ENCODE measurements at regions not wholly inside any gene's neighbourhood (a gene's known extent, or its start where the extent isn't known, plus 50 kb on each side); places are given as distances from the start of the nearest gene placed in this dataset.

- Histone ChIP-seq H3K4me3 (ENCODE audit: insufficient read depth, low read length) (no peak overlapping the region), H3K9me3 (ENCODE audit: low read depth, low read length) (no peaks in the 10 kb centered on the region), H3K27ac (ENCODE audit: low read depth, low read length) (no peak overlapping the region), H4K20me1 (ENCODE audit: insufficient read depth, low read length) (no peaks in the 10 kb centered on the region), H3K27me3 (ENCODE audit: insufficient read depth, low read length) (no peaks in the 10 kb centered on the region), H3K4me1 (ENCODE audit: insufficient read depth, low read length) (no peaks in the 10 kb centered on the region), H2AFZ (ENCODE audit: low read length) (no peak overlapping the region), H3K79me2 (ENCODE audit: insufficient read depth, low read length) (no peaks in the 10 kb centered on the region), H3K4me2 (ENCODE audit: insufficient read depth, low read length) (no peak overlapping the region), H3K36me3 (ENCODE audit: insufficient read depth, low read length) (no peaks in the 10 kb centered on the region)
- TF ChIP-seq, protein P1, sequence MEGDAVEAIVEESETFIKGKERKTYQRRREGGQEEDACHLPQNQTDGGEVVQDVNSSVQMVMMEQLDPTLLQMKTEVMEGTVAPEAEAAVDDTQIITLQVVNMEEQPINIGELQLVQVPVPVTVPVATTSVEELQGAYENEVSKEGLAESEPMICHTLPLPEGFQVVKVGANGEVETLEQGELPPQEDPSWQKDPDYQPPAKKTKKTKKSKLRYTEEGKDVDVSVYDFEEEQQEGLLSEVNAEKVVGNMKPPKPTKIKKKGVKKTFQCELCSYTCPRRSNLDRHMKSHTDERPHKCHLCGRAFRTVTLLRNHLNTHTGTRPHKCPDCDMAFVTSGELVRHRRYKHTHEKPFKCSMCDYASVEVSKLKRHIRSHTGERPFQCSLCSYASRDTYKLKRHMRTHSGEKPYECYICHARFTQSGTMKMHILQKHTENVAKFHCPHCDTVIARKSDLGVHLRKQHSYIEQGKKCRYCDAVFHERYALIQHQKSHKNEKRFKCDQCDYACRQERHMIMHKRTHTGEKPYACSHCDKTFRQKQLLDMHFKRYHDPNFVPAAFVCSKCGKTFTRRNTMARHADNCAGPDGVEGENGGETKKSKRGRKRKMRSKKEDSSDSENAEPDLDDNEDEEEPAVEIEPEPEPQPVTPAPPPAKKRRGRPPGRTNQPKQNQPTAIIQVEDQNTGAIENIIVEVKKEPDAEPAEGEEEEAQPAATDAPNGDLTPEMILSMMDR (IDR thresholded peaks at IDR 0.05; ENCODE audit: extremely low read depth, low read depth, low read length) = no peak
- no peak for DNase-seq (ENCODE audit: insufficient read length, low spot score, missing footprints)
Observed at GRCh38 chr16:82370282-82370681, 200.3 kb upstream of the MPHOSPH6 start.

DNA sequence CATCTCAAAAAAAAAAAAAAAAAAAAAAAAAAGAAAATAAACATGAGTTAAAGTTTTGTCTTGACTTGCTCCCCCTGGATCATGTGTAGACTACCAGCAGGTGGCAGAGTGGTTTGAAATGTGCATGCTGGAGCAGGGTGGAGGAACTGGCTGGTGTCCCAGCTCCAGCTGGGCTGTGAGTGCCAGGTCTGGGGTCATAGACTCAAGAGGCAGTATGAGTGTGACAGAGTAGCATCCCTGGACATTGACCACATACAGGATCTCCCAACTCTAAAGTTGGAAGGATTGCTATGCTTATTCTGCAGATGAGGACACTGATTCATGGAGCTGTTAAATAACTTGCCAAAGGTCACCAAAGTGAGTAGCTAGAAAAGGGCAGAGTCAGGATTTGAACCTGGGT is 198.0 kb upstream of the MPHOSPH6 start:
- no peak overlapping the region for H3K4me2 ChIP-seq (ENCODE audit: insufficient read depth, low read length)
- no peaks in the 10 kb centered on the region for H3K4me1 ChIP-seq (ENCODE audit: insufficient read depth, low read length)
- no peak overlapping the region for H2AFZ ChIP-seq (ENCODE audit: low read length)
- no peaks in the 10 kb centered on the region for H4K20me1 ChIP-seq (ENCODE audit: insufficient read depth, low read length)
- no peak for DNase-seq (ENCODE audit: insufficient read length, low spot score, missing footprints)
- no peaks in the 10 kb centered on the region for H3K27me3 ChIP-seq (ENCODE audit: insufficient read depth, low read length)
- H3K79me2 ChIP-seq (ENCODE audit: insufficient read depth, low read length) = no peaks in the 10 kb centered on the region
- no peak overlapping the region for H3K4me3 ChIP-seq (ENCODE audit: insufficient read depth, low read length)
- TF ChIP-seq, protein P1 (IDR thresholded peaks at IDR 0.05; ENCODE audit: extremely low read depth, low read depth, low read length) = peak; percentile 22
- no peak overlapping the region for H3K27ac ChIP-seq (ENCODE audit: low read depth, low read length)
- H3K36me3 ChIP-seq (ENCODE audit: insufficient read depth, low read length) = no peaks in the 10 kb centered on the region
- H3K9me3 ChIP-seq (ENCODE audit: low read depth, low read length) = no peaks in the 10 kb centered on the region

GRCh38 chr16:82366462-82366861 is 196.4 kb upstream of the MPHOSPH6 start:
- no peaks in the 10 kb centered on the region for H3K27me3 ChIP-seq (ENCODE audit: insufficient read depth, low read length)
- TF ChIP-seq, protein P1 (IDR thresholded peaks at IDR 0.05; ENCODE audit: extremely low read depth, low read depth, low read length) = no peak
- no peaks in the 10 kb centered on the region for H3K4me1 ChIP-seq (ENCODE audit: insufficient read depth, low read length)
- no peaks in the 10 kb centered on the region for H3K79me2 ChIP-seq (ENCODE audit: insufficient read depth, low read length)
- no peak overlapping the region for H3K4me3 ChIP-seq (ENCODE audit: insufficient read depth, low read length)
- H3K36me3 ChIP-seq (ENCODE audit: insufficient read depth, low read length) = no peaks in the 10 kb centered on the region
- no peak overlapping the region for H3K4me2 ChIP-seq (ENCODE audit: insufficient read depth, low read length)
- H3K9me3 ChIP-seq (ENCODE audit: low read depth, low read length) = no peaks in the 10 kb centered on the region
- no peak overlapping the region for H2AFZ ChIP-seq (ENCODE audit: low read length)
- no peaks in the 10 kb centered on the region for H4K20me1 ChIP-seq (ENCODE audit: insufficient read depth, low read length)
- no peak overlapping the region for H3K27ac ChIP-seq (ENCODE audit: low read depth, low read length)
- DNase-seq (ENCODE audit: insufficient read length, low spot score, missing footprints) = no peak

DNA sequence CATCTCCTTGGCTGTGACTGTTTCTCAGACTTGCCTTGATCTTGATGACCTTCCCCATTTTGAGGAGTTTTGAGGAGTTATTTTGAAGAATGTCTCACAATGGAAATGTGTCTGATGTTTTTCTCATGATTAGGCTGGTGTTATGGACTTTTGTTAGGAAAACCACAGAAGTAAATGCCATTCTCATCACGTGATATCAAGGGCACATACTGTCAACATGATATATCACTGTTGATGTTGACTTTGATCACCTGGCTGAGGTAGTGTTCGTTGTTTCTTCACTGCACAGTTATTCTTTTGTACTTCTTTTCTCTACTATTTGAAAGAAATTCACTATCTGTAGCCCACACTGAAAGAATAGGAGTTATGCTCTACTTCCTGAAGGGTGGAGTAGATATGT is 194.7 kb upstream of the MPHOSPH6 start:
- TF ChIP-seq, protein P1 (IDR thresholded peaks at IDR 0.05; ENCODE audit: extremely low read depth, low read depth, low read length) = no peak
- H2AFZ ChIP-seq (ENCODE audit: low read length) = no peak overlapping the region
- H3K4me1 ChIP-seq (ENCODE audit: insufficient read depth, low read length) = no peaks in the 10 kb centered on the region
- H3K36me3 ChIP-seq (ENCODE audit: insufficient read depth, low read length) = no peaks in the 10 kb centered on the region
- H3K27me3 ChIP-seq (ENCODE audit: insufficient read depth, low read length) = no peaks in the 10 kb centered on the region
- no peaks in the 10 kb centered on the region for H3K79me2 ChIP-seq (ENCODE audit: insufficient read depth, low read length)
- no peak overlapping the region for H3K4me3 ChIP-seq (ENCODE audit: insufficient read depth, low read length)
- DNase-seq (ENCODE audit: insufficient read length, low spot score, missing footprints) = no peak
- H4K20me1 ChIP-seq (ENCODE audit: insufficient read depth, low read length) = no peaks in the 10 kb centered on the region
- no peak overlapping the region for H3K27ac ChIP-seq (ENCODE audit: low read depth, low read length)
- no peaks in the 10 kb centered on the region for H3K9me3 ChIP-seq (ENCODE audit: low read depth, low read length)
- H3K4me2 ChIP-seq (ENCODE audit: insufficient read depth, low read length) = no peak overlapping the region

Data from osteoblast (primary cell).